ENCODE measurements at regions not wholly inside any gene's neighbourhood (a gene's known extent, or its start where the extent isn't known, plus 50 kb on each side); places are given as distances from the start of the nearest gene placed in this dataset.
"Not testable (repeated sequence)": the region's sequence is repeated elsewhere in the genome, so short reads cannot be mapped to it uniquely, and the experiment has no call there.

- no peak for DNase-seq (ENCODE audit: low spot score)
Measured at GRCh38 chr6:140772576-140772975, 1360.1 kb upstream of the GJE1 start.

GRCh38 chr6:140768133-140768532, 1364.6 kb upstream of the GJE1 start:
- no peak for DNase-seq (ENCODE audit: low spot score)

- no peak for DNase-seq (ENCODE audit: low spot score)
Measured at GRCh38 chr6:140766999-140767398, 1365.7 kb upstream of the GJE1 start.

DNA sequence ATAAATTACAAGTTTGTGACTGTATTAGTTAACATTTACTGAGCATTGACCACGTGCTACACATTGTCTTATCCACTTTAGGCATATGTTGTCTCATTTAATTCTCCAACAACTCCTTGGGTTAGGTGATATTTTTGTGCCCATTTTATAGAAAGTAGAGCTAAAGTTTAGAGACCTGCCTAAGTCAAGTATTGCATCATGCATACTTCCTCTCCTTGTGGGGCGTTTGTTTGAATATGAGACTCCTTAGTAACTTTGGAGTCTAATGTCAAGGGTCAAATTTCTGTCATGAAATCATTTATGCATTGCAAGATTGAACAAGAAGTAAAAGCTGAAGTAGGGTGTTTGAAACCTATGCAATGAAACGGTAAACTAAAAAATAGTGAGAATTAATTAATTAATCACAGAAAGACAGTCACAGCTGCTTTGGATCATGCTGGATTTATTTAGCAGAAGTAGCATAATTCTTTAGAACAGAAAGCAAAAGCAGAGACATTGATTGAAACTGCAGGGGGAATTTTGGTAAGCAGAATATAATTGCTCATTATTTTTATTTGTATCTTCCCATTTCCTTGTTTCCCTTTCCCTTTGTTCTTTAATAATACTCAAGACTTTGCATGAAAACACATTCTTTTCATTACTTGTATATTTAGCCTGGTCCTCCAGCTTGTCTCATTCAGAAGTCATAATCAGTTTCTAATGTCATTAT, 1374.4 kb upstream of the GJE1 start:
- no peak for DNase-seq (ENCODE audit: low spot score)

DNA sequence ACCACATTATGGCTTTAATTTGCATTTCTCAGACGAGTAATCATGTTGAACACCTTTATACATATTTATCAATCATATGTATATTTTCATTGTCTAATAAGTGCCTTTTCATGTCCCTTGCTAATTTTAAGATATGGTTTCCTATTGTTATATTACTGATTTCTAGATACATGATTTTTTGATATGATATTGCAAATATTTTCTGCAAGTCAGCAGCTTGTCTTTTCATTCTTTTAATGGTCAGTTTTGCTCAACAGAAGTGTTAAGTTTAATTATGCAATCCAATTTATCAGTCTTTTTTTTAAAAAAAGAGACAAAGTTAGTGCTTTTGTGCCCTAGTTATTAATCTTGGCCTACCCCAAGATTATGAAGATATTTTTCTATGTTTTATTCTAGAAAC, 1377.8 kb upstream of the CITED2 start:
- no peak for DNase-seq (ENCODE audit: low spot score)

- no peak for DNase-seq (ENCODE audit: low spot score)
Measured at GRCh38 chr6:140747114-140747513, 1372.7 kb upstream of the CITED2 start.

DNA sequence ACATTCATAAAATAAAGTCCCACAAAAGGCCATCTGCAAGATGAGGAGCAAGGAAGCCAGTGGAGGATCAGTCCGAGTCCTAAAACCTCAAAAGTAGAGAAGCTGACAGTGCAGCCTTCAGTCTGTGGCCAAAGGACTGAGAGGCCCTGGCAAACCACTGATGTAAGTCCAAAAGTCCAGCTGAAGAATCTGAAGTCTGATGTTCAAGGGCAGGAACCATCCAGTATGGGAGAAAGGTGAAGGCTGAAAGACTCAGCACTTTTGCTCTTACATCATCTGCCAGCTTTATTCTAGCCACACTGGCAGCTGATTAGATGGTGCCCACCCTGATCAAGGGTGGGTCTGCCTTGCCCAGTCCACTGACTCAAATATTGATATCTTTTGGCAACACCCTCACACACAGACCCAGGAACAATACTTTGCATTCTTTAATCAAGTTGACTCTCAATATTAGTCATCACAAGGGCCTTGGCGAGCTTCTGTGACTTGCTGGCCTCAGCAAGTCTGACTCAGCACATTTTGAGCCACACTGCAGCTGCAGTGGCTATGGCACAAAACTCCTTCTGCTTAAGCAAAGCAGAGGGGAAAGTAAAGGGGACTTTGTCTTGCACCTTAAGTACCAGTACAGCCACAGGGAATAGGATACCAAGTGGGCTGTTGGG, 1370.3 kb upstream of the CITED2 start:
- DNase-seq (ENCODE audit: low spot score), result no peak

GRCh38 chr6:140736231-140736630, 1361.8 kb upstream of the CITED2 start:
- no peak for DNase-seq (ENCODE audit: low spot score)

GRCh38 chr6:140732991-140733390, 1358.5 kb upstream of the CITED2 start:
- no peak for DNase-seq (ENCODE audit: low spot score)

- DNase-seq (ENCODE audit: low spot score), result no peak
Measured at GRCh38 chr6:140732155-140732554, 1357.7 kb upstream of the CITED2 start.

- DNase-seq (ENCODE audit: low spot score), result no peak
Measured at GRCh38 chr6:140731741-140732140, 1357.3 kb upstream of the CITED2 start.

GRCh38 chr6:140729521-140729920, 1355.1 kb upstream of the CITED2 start:
- no peak for DNase-seq (ENCODE audit: low spot score)

GRCh38 chr6:140718021-140718420, 1343.6 kb upstream of the CITED2 start:
- no peak for DNase-seq (ENCODE audit: low spot score)

GRCh38 chr6:140713495-140713894, 1339.0 kb upstream of the CITED2 start:
- no peak for DNase-seq (ENCODE audit: low spot score)

GRCh38 chr6:140711019-140711613, 1336.7 kb upstream of the CITED2 start:
- no peak for DNase-seq (ENCODE audit: low spot score)

- DNase-seq (ENCODE audit: low spot score), result no peak
Measured at GRCh38 chr6:140708441-140708840, 1334.0 kb upstream of the CITED2 start.

- DNase-seq (ENCODE audit: low spot score), result not testable (repeated sequence)
Measured at GRCh38 chr6:140704008-140704407, 1329.6 kb upstream of the CITED2 start.

DNA sequence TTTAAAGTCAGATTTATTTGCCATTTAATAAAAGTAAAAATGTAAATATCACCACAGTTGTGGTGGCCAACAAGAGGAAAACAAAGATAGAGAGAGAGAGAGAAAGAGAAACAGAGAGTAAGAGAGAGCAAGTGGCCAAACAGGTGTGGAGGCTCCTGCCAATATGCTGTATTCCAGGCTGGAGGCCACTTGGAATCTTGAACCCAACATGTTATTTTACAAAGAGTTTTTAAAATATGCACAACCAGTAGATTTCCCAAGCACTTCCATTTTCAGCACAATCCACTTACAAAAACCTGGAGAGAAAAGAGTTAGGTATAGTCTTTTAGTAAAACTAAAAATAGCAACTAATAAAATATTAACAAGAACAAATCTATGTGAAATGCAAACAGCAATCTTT, 1323.1 kb upstream of the CITED2 start:
- no peak for DNase-seq (ENCODE audit: low spot score)

- DNase-seq (ENCODE audit: low spot score), result no peak
Measured at GRCh38 chr6:140684776-140685550, 1310.5 kb upstream of the CITED2 start.

- DNase-seq (ENCODE audit: low spot score), result no peak
Measured at GRCh38 chr6:140677781-140678528, 1303.5 kb upstream of the CITED2 start.

GRCh38 chr6:140671926-140672325, 1297.5 kb upstream of the CITED2 start:
- DNase-seq (ENCODE audit: low spot score), result peak; percentile 9

DNA sequence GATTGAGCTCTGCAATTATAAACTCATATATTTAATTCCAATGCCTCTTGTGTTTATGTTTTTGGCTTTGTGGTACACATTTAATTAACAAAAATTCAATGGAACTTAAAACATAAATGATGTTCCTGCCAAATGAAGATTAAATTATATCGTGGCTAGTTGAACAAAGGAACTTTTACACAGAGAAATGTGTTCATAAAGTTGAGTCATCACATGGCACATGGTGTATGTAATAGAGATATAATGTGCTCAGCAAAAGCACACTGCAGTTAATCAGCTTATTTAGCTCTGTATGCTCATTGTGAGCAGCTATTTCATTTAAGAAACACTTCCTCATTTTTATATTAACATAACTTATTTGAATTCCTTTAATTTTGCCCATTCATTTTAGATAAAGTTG, 1295.6 kb upstream of the CITED2 start:
- no peak for DNase-seq (ENCODE audit: low spot score)
